NCI-H2196 (cell line): ENCODE measurements at regions not wholly inside any gene's neighbourhood (a gene's known extent, or its start where the extent isn't known, plus 50 kb on each side); places are given as distances from the start of the nearest gene placed in this dataset.
"Not testable (repeated sequence)": the region's sequence is repeated elsewhere in the genome, so short reads cannot be mapped to it uniquely, and the experiment has no call there.

Experiments
- DNase-seq: peaks from one replicate; lab custom pipeline; 2025; ENCODE audit not compliant: unreplicated experiment; lab: John Stamatoyannopoulos, UW

DNA sequence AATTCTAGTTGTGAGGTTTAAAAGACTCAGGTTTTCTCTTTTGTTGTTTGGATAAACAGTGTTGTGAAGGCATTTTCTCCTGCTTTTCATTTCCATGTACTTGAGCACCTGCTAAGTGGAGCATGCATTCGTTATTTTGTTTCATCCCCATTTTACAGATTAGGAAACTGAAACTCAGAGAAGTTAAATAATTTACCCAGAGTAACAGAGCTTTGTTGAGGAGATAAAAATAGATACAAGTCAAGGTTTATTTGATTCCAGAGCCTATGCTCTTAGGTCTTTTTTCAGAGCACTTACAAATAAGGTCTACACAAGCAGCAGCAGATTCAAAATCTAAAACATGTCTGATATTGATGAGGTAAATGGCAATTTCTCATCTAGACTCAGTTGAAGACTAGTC is 254.7 kb upstream of the PTBP2 start:
- DNase-seq, result no peak

DNA sequence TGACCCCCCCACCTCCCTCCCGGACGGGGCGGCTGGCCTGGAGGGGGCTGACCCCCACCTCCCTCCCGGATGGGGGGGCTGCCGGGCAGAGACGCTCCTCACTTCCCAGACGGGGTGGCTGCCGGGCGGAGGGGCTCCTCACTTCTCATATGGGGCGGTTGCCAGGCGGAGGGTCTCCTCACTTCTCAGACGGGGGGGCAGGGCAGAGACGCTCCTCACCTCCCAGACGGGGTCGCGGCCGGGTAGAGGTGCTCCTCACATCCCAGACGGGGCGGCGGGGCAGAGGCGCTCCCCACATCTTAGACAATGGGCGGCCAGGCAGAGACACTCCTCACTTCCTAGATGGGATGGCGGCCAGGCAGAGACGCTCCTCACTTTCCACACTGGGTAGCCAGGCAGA is 251.9 kb upstream of the PTBP2 start:
- not testable (repeated sequence) for DNase-seq

DNA sequence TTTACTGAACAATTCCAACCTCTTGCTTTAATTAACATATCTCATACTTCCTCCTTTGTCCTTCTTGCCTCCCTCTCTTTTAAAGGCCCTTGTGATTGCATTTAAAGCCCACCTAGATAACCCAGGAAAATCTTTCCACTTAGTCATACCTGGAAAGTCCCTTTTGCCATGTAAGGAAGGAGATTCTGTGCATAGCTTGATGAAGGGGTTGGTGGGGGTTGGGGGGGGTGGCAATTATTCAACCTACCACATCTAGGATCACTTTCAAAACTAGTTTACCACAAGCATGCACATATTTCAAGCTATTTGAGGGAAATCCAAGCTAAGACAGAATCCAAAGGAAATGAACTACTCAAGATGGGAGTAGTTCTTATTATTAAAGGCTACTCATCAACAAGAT is 249.1 kb upstream of the PTBP2 start:
- DNase-seq, result no peak

- no peak for DNase-seq
Measured at GRCh38 chr1:96473791-96474434, 247.7 kb upstream of the PTBP2 start.

GRCh38 chr1:96474985-96475743 is 246.4 kb upstream of the PTBP2 start:
- DNase-seq, result no peak

- no peak for DNase-seq
Measured at GRCh38 chr1:96475903-96476302, 245.7 kb upstream of the PTBP2 start.

DNA sequence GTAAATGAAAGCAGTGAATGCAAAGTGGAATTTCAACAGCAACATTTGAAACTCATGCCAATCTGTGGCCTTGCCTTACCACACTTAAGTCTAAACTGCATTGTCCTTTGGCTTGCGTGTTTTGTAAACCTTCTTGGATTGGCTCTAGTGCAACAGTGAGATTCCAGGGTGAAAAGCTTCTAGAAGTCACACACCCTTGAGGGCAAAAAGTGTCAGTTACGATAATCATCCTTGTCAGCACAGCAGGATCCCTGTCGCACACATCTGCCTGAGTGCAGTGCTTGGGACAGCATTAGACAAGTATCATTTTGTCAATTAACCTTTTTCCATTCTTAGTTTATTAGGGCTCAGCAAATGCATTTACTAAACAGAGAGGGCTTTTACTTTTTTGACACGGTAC is 243.4 kb upstream of the PTBP2 start:
- no peak for DNase-seq

- DNase-seq, result no peak
Measured at GRCh38 chr1:96481409-96481808, 240.2 kb upstream of the PTBP2 start.

DNA sequence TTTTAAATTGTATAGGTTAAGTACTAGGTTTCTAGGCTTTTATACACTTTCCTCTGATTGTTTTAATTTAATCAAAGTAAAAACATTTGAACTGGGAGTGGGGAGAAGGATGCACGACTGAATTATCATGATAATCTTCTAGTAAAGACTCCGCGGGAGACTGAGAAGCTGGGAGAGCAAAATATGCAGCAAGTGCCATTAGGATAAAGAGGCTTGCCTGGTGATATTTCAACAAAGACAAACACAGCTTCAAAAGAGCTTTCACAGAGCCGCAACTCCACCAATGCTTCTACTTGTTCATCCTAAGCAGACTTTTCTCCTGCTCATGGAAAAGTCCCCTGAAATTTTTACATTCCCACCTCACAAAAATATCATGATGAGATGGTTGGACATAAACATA is 239.0 kb upstream of the PTBP2 start:
- no peak for DNase-seq

DNA sequence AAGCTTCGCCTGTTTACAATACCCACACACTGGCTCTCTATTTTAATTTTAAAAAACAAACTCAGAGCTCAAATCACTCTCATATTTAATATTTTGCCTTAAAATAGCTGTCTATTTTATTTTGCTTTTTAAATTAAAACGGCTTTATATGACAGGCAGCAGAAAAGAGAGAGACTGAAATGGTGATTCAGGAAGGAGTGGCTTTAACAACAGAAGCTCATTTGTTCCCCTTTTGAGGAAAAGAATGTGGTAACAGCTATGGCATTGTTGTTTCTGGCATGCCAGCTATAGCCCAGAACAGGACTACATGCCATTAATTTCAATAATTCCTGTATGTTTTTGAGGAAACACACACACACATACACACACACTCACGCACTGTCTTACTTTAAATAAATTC is 234.2 kb upstream of the PTBP2 start:
- DNase-seq, result no peak

DNA sequence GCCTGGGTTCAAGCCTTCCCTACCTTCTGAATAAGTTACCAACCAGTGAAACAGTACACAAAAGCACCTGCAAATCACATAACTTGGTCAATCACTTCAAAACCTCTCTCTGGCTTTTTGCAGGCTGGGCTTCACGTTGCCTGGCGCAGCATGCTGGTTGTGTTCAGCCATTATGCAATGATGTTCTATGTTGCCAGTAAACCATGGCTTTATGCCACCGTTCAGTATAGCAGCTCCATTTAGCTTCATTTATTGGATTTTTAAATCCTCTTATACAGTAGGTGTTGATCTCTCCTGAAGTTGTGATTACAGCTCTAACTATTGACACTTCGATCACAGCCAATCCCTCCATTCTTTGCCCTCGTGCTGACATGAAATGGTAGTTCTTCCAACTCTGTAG is 233.6 kb upstream of the PTBP2 start:
- DNase-seq, result no peak

- DNase-seq, result no peak
Measured at GRCh38 chr1:96488777-96489176, 232.8 kb upstream of the PTBP2 start.

- no peak for DNase-seq
Measured at GRCh38 chr1:96492236-96492635, 229.3 kb upstream of the PTBP2 start.

GRCh38 chr1:96498744-96499340 is 222.7 kb upstream of the PTBP2 start:
- DNase-seq, result no peak

GRCh38 chr1:96508233-96508632 is 213.4 kb upstream of the PTBP2 start:
- no peak for DNase-seq

DNA sequence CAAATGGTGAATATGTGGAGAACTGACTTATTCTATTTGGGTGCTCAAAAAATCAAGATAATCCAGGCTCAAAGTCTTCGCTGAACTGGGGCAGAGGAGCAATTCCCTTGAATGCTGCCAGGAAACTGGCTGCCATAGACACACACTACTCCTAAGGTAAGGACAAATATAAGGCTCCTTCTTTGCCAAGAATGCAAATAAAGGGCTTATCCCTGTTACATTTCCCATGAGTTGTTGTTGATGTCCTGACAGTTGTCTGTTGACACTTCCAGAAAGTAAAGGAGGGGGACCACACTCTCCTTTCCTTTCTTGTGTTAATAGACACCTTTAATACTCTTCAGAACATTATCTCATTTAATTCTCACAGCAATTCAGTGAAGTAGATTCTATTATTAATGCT is 212.2 kb upstream of the PTBP2 start:
- DNase-seq, result no peak

DNA sequence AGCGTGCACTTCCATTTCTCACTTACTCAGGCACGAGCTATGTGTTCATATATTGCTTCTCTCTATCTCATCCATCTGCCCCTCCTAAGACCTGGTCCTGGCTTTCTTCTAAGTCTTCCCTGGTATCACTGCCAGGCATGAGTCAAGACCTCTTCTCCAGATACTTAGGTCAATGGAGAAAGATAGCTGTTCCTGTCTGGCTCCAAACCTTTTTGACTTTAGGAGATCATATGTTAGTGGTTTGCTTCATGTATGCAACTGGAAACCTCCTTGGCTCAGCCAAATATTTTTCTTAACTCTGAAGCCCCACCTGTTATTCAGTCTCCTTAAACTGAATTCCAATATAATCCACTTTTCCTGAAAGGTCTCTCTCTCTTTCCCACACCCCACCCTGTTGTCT is 211.6 kb upstream of the PTBP2 start:
- DNase-seq, result no peak

- no peak for DNase-seq
Measured at GRCh38 chr1:96510391-96510790, 211.2 kb upstream of the PTBP2 start.

- no peak for DNase-seq
Measured at GRCh38 chr1:96510911-96511310, 210.7 kb upstream of the PTBP2 start.

GRCh38 chr1:96513136-96513535 is 208.4 kb upstream of the PTBP2 start:
- no peak for DNase-seq

- no peak for DNase-seq
Measured at GRCh38 chr1:96515430-96515829, 206.2 kb upstream of the PTBP2 start.

DNA sequence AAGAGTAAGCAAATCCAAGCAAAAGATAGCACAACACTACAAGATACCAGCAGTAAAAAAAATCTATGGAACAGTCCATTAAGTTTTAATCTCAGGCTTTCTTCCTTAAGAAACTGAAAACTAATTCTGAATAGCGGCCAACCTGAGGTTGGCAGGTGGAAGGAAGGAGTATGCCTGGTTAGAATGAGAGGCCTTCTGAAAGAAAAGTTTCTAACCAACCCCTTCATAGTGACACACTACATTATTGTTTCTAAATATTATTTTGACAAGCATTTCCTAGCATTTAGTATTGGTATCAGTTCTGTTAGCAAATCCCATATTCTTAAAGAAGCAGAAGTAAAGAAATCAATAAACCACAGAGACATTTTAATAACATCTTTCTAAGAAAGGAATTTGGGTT is 205.7 kb upstream of the PTBP2 start:
- no peak for DNase-seq
